AG04450 (cell line): ENCODE measurements at regions not wholly inside any gene's neighbourhood (a gene's known extent, or its start where the extent isn't known, plus 50 kb on each side); places are given as distances from the start of the nearest gene placed in this dataset.

ENCODE experiments used
- CTCF ChIA-PET: fragments of 300-600, 350-600 bp; formaldehyde crosslinking; extraction: SDS; loops from one replicate; lab custom pipeline; 2022; ENCODE audit warnings: antibody characterized with exemption, inconsistent platforms; lab: Charles Lee
- POLR2A ChIA-PET: fragments of 350-600 bp; formaldehyde crosslinking; extraction: SDS; loops from one replicate; lab custom pipeline; 2021; ENCODE audit warnings: antibody characterized with exemption, inconsistent platforms; lab: Yijun Ruan, JAX
- DNase-seq: peaks from one replicate; pipeline ENCODE4 v3.0.0-alpha.2; 2011; ENCODE audit warnings: low read depth, low spot score
- H3K27ac ChIP-seq: one replicate; pipeline ENCODE4 v1.5.1; 2012; ENCODE audit warnings: low read depth, low read length, control low read depth
- H3K27me3 ChIP-seq: one replicate; pipeline ENCODE4 v1.6.0; 2012; ENCODE audit warnings: low read length; ENCODE audit not compliant: control insufficient read depth, insufficient read depth
- H3K4me3 ChIP-seq: 2 replicates; pipeline ENCODE4 v1.5.1; 2011; ENCODE audit warnings: mild to moderate bottlenecking, low read depth, low read length, control low read depth
- H3K9me3 ChIP-seq: 2 replicates; pipeline ENCODE4 v1.5.1; 2012; ENCODE audit warnings: low read length; ENCODE audit not compliant: control insufficient read depth, insufficient read depth
- TF ChIP-seq, protein P1 (sequence below): IDR thresholded peaks from 2 replicates; pipeline ENCODE4 v1.5.1; 2011; ENCODE audit warnings: low read depth, low read length, control low read depth, inconsistent platforms

DNA sequence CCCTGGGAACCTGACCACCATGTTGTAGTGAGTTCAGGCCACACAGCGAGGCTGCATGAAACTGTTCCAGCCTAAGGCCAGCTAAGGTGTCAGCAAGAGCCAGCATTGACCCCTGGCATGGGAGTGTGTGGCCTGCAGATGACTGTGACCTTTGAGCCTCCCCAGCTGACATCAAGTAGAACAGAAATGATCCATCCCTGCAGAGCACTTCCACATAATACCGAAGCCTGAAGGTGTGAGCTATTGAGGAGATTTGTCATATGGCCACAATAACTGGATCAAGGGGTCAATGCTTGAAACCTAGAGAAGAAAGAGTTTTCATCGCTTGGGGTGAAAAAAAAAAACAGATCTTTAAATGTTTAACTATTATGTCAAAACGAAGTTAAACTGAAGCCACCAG lies 207.3 kb upstream of the SOX11 start:
- POLR2A ChIA-PET, result no interaction called here
- Histone ChIP-seq H3K27ac (no peak overlapping the region), H3K9me3 (no peaks in the 10 kb centered on the region), H3K4me3 (no peak overlapping the region), H3K27me3 (no peaks in the 10 kb centered on the region)
- no peak for DNase-seq
- CTCF ChIA-PET, result no interaction called here
- TF ChIP-seq, protein P1, sequence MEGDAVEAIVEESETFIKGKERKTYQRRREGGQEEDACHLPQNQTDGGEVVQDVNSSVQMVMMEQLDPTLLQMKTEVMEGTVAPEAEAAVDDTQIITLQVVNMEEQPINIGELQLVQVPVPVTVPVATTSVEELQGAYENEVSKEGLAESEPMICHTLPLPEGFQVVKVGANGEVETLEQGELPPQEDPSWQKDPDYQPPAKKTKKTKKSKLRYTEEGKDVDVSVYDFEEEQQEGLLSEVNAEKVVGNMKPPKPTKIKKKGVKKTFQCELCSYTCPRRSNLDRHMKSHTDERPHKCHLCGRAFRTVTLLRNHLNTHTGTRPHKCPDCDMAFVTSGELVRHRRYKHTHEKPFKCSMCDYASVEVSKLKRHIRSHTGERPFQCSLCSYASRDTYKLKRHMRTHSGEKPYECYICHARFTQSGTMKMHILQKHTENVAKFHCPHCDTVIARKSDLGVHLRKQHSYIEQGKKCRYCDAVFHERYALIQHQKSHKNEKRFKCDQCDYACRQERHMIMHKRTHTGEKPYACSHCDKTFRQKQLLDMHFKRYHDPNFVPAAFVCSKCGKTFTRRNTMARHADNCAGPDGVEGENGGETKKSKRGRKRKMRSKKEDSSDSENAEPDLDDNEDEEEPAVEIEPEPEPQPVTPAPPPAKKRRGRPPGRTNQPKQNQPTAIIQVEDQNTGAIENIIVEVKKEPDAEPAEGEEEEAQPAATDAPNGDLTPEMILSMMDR, result no peak

DNA sequence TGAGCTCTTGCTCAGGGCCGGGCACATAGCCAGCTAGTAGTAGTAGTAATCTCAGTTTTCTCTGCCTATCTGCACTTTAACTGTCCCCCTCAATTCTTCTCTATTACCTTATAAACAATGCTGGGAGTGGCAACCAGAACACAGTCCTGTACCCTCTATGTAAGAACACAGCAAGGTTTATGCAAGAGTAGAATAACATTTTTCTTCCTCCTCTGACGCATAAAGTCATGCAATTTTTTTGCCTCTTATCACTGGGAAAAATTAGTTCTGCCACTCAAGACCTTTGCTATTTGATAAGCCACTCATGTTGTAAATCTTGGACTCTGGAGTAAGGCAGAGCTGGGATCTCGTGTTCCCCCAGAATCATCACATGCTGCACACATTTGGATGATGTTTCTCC lies 200.7 kb upstream of the SOX11 start:
- CTCF ChIA-PET, result no interaction called here

DNA sequence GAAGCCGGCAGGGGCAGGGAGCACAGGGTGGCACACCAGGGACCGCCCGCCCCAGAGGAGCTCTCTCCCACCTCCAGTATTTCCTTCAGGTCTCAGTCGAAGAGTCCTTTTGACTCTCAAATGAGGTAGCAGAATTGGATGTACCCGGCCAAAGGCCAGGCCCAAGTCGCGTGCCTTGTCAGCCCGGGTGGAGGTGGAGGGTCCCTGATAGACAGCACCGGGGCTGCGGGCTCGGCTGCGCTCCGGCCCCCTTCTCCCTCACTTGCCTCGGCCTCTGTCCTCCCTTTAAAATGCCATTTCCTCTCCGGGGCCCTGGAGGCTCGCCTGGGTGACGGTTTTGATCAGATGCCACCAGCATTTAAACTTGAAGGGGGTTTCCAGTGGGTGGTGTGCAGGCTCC lies 198.9 kb upstream of the SOX11 start:
- ChIA-PET CTCF (no interaction called here), POLR2A (no interaction called here)
- no peaks in the 10 kb centered on the region for H3K27me3 ChIP-seq
- TF ChIP-seq, protein P1, result no peak
- no peak for DNase-seq
- no peak overlapping the region for H3K4me3 ChIP-seq
- peaks cover 13% of the 10 kb centered on the region for H3K9me3 ChIP-seq
- no peak overlapping the region for H3K27ac ChIP-seq

More for the DNA sequence above, 200.7 kb upstream of the SOX11 start:
- Histone ChIP-seq H3K4me3 (no peak overlapping the region), H3K27me3 (no peaks in the 10 kb centered on the region), H3K27ac (no peak overlapping the region), H3K9me3 (peaks cover 13% of the 10 kb centered on the region)
- no peak for DNase-seq
- TF ChIP-seq, protein P1, result no peak
- POLR2A ChIA-PET, result no interaction called here

DNA sequence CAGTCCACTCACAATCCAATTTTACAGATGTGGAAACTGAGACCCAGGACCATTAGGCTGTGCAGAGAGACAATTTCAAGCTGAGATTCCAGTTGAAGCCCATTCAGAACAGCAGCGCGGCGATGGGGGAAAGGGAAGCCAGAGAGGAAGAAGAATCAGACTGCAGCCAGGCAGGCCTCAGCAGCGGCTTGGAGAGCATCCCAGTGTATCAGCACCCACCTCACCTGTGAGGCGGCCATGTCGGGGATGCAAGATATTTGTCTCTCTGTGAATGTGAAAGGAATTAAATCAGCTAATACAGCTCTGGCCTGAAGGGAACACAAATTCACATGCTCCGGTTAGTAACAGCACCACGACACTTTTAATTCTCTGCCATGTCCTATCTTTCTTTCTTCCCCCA lies 198.0 kb upstream of the SOX11 start:
- H3K4me3 ChIP-seq, result no peak overlapping the region
- ChIA-PET CTCF (no interaction called here), POLR2A (no interaction called here)

DNA sequence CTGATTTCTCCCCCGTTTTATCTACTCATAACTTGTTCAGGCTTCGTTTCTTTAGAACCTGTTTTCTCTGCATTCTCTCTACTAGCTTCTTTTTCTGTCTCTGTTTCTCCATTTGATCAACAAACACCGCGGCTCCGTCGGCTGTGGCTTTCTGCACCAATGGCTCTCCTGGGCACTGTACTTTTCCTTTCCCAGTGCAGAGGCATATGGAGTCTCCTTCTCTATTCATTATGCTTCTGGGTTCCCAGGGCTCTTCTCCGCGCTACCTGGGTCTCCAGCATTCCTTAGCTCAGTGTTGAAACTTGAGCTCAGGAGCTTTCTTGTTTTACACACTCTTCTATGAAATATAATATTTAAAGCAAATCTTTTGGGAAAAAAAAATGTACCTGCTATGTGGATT lies 196.6 kb upstream of the SOX11 start:
- Histone ChIP-seq H3K27ac (no peak overlapping the region), H3K27me3 (no peaks in the 10 kb centered on the region), H3K9me3 (peaks cover 13% of the 10 kb centered on the region), H3K4me3 (no peak overlapping the region)
- POLR2A ChIA-PET, result interaction anchor here (0.6 kb wide), 1 partner anchor 423 kb away, joined by 3 read pairs; no protein-coding TSS in a partner anchor
- TF ChIP-seq, protein P1, result no peak
- CTCF ChIA-PET, result no interaction called here
- DNase-seq, result no peak

More for the DNA sequence above, 198.0 kb upstream of the SOX11 start:
- no peak overlapping the region for H3K27ac ChIP-seq
- TF ChIP-seq, protein P1, result no peak
- peaks cover 13% of the 10 kb centered on the region for H3K9me3 ChIP-seq
- H3K27me3 ChIP-seq, result no peaks in the 10 kb centered on the region
- DNase-seq, result no peak
